ENCODE measurements at regions not wholly inside any gene's neighbourhood (a gene's known extent, or its start where the extent isn't known, plus 50 kb on each side); places are given as distances from the start of the nearest gene placed in this dataset.

GRCh38 chr3:101050866-101051265 is 57.6 kb upstream of the ABI3BP start:
- TF ChIP-seq HDAC2 (IDR thresholded peaks at IDR 0.05) (no peak), REST (IDR thresholded peaks at IDR 0.05; ENCODE audit: low read depth, low read length) (no peak)

Data from GM12878 (cell line).